GM19025 (cell line): ENCODE measurements at regions not wholly inside any gene's neighbourhood (a gene's known extent, or its start where the extent isn't known, plus 50 kb on each side); places are given as distances from the start of the nearest gene placed in this dataset.
"Not testable (repeated sequence)": the region's sequence is repeated elsewhere in the genome, so short reads cannot be mapped to it uniquely, and the experiment has no call there.

Source experiments
- ATAC-seq: cut with Tn5 transposase; IDR thresholded peaks from one replicate; pipeline ENCODE4 v1.9.1; 2021; ENCODE audit warnings: mild to moderate bottlenecking, low read depth, moderate library complexity; ENCODE audit not compliant: unreplicated experiment

- no peak for ATAC-seq
Measured at GRCh38 chr2:167332358-167332757, 444.1 kb downstream of the XIRP2 start.

- ATAC-seq: no peak
Measured at GRCh38 chr2:167331636-167332232, 443.5 kb downstream of the XIRP2 start.

- ATAC-seq: not testable (repeated sequence)
Measured at GRCh38 chr2:167328808-167329207, 440.5 kb downstream of the XIRP2 start.

- ATAC-seq: no peak
Measured at GRCh38 chr2:167322795-167323194, 434.5 kb downstream of the XIRP2 start.

GRCh38 chr2:167318581-167318980, 430.3 kb downstream of the XIRP2 start:
- ATAC-seq: no peak

- no peak for ATAC-seq
Measured at GRCh38 chr2:167310442-167310841, 422.2 kb downstream of the XIRP2 start.
